Naive thymus-derived CD4-positive, alpha-beta T cell (primary cell): ENCODE measurements at regions not wholly inside any gene's neighbourhood (a gene's known extent, or its start where the extent isn't known, plus 50 kb on each side); places are given as distances from the start of the nearest gene placed in this dataset.
"Not testable (repeated sequence)": the region's sequence is repeated elsewhere in the genome, so short reads cannot be mapped to it uniquely, and the experiment has no call there.

Source experiments
- ATAC-seq: fragments of 150-1000 bp; cut with Tn5 transposase; 2 replicates; pipeline ENCODE4 v1.10.0; 2021; ENCODE audit warnings: mild to moderate bottlenecking, moderate library complexity
- CTCF ChIA-PET: fragments of 350-600 bp; sonication (Branson Sonifier 250); formaldehyde crosslinking; loops from one replicate; lab custom pipeline; 2021; ENCODE audit warnings: antibody characterized with exemption; lab: Charles Lee
- POLR2A ChIA-PET: fragments of 350-600 bp; sonication (Branson Sonifier 250); formaldehyde crosslinking; loops from one replicate; lab custom pipeline; 2021; ENCODE audit warnings: antibody characterized with exemption, inconsistent platforms; lab: Charles Lee
- DNase-seq, 9 donors: peaks; one replicate each; pipeline versions ENCODE4 v3.0.0 to v3.0.0-alpha.2; 2020 to 2022; ENCODE audit warnings: mixed read lengths in 1 of 9
- H3K27ac ChIP-seq: one replicate; pipeline ENCODE4 v1.7.0; 2013; ENCODE audit warnings: mild to moderate bottlenecking, low read depth, low read length, moderate library complexity
- H3K27me3 ChIP-seq, 2 donors: one replicate each; pipeline ENCODE4 v1.7.0; 2013; ENCODE audit warnings: low read length in 2 of 2, mild to moderate bottlenecking in 2 of 2, moderate library complexity in 2 of 2; ENCODE audit not compliant: control insufficient read depth in 2 of 2, insufficient read depth in 2 of 2
- H3K36me3 ChIP-seq, 3 experiments: 1 replicate in 2 of 3; 2 replicates in 1 of 3; pipeline ENCODE4 v1.7.0; 2013; ENCODE audit warnings: low read length in 3 of 3, mild to moderate bottlenecking in 3 of 3, moderate library complexity in 1 of 3; ENCODE audit not compliant: insufficient read depth in 3 of 3, control insufficient read depth in 2 of 3
- H3K4me1 ChIP-seq, 2 donors: one replicate each; pipeline ENCODE4 v1.7.0; 2013; ENCODE audit warnings: low read length in 2 of 2, mild to moderate bottlenecking in 2 of 2, moderate library complexity in 1 of 2; ENCODE audit not compliant: control insufficient read depth in 2 of 2, insufficient read depth in 2 of 2
- H3K4me3 ChIP-seq: 2 replicates; pipeline ENCODE4 v1.7.0; 2013; ENCODE audit warnings: mild to moderate bottlenecking, low read length
- H3K9me3 ChIP-seq, 3 experiments: 1 replicate in 2 of 3; 2 replicates in 1 of 3; pipeline ENCODE4 v1.7.0; 2013; ENCODE audit warnings: low read length in 3 of 3; ENCODE audit not compliant: control insufficient read depth in 2 of 3
- H3K27ac Mint-ChIP-seq, 9 donors: one replicate each; pipeline ENCODE4 v1.8.0; 2020 to 2022; ENCODE audit warnings: mixed read lengths in 9 of 9, mild to moderate bottlenecking in 8 of 9, moderate library complexity in 5 of 9, inconsistent platforms in 2 of 9
- H3K27me3 Mint-ChIP-seq, 5 donors: one replicate each; pipeline ENCODE4 v1.8.0; 2021 to 2022; ENCODE audit warnings: mixed read lengths in 5 of 5, mild to moderate bottlenecking in 1 of 5
- H3K36me3 Mint-ChIP-seq, 5 donors: one replicate each; pipeline ENCODE4 v1.8.0; 2020 to 2022; ENCODE audit warnings: mixed read lengths in 5 of 5, mild to moderate bottlenecking in 3 of 5, inconsistent platforms in 1 of 5
- H3K4me1 Mint-ChIP-seq, 7 donors: one replicate each; pipeline ENCODE4 v1.8.0; 2020 to 2022; ENCODE audit warnings: mixed read lengths in 7 of 7, mild to moderate bottlenecking in 3 of 7, inconsistent platforms in 1 of 7
- H3K4me3 Mint-ChIP-seq, 10 donors: one replicate each; pipeline ENCODE4 v1.8.0; 2020 to 2022; ENCODE audit warnings: mild to moderate bottlenecking in 10 of 10, mixed read lengths in 10 of 10, moderate library complexity in 6 of 10, inconsistent platforms in 2 of 10
- H3K9me3 Mint-ChIP-seq, 11 donors: one replicate each; pipeline ENCODE4 v1.8.0; 2020 to 2022; ENCODE audit warnings: mixed read lengths in 11 of 11, mild to moderate bottlenecking in 4 of 11, inconsistent platforms in 1 of 11, moderate library complexity in 1 of 11
- intact Hi-C, 2 donors: fragments of 100-400 bp; cut with micrococcal nuclease; formaldehyde crosslinking; loops; one replicate each; pipeline ENCODE4 v1.15.1; 2023

DNA sequence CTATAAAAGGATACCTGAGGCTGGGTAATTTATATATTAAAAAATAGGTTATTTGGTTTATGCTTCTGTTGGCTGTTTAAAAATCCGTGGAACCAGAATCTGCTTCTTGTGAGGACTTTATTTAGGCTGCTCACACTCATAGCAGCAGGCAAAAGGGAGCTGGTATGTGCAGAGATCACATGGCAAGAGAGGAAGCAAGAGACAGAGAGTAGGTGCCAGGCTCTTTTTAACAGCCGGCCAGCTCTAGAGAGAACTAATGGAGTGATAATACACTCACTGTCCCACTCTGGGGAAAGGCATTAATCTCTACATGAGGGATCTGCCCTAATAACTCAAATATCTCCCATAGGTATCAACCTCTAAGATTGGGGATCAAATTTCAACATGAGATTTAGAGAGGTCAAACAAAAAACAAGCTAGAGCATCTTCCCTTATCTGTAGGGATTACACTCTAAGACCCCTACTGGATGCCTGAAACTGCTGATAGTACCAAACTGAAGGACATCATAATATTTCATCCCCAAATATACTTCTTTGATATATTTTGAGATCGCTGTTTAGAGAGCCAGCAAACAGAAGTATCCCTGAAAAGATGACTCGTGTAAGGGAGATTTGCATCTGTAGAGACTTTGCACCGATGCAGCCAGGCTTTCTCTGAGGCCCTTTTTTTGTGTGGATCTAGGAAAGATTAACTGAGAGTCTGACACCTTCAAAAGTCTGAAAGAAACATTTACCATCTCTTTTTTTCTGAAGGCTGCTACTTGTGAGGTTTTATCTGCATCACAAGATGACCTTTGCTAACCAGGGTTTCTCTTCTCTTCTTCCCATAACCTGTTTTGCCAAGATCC lies 717.0 kb upstream of the MBL2 start:
- Histone ChIP-seq H3K27ac (no peak overlapping the region), H3K4me1 (no peaks in the 10 kb centered on the region), H3K36me3 (no peaks in the 10 kb centered on the region), H3K27me3 (no peaks in the 10 kb centered on the region), H3K9me3 (no peaks in the 10 kb centered on the region), H3K4me3 (no peak overlapping the region)
- H3K9me3 Mint-ChIP-seq = peaks cover 5 to 46% (median 24%) of the 10 kb centered on the region in 11 donors
- H3K27ac Mint-ChIP-seq = no peak overlapping the region
- H3K27me3 Mint-ChIP-seq = no peaks in the 10 kb centered on the region
- DNase-seq (no peak), ATAC-seq (no peak)
- intact Hi-C loops = no loop called here
- H3K36me3 Mint-ChIP-seq = no peaks in the 10 kb centered on the region
- ChIA-PET POLR2A (no interaction called here), CTCF (no interaction called here)
- no peak overlapping the region for H3K4me3 Mint-ChIP-seq
- H3K4me1 Mint-ChIP-seq = no peaks in the 10 kb centered on the region

DNA sequence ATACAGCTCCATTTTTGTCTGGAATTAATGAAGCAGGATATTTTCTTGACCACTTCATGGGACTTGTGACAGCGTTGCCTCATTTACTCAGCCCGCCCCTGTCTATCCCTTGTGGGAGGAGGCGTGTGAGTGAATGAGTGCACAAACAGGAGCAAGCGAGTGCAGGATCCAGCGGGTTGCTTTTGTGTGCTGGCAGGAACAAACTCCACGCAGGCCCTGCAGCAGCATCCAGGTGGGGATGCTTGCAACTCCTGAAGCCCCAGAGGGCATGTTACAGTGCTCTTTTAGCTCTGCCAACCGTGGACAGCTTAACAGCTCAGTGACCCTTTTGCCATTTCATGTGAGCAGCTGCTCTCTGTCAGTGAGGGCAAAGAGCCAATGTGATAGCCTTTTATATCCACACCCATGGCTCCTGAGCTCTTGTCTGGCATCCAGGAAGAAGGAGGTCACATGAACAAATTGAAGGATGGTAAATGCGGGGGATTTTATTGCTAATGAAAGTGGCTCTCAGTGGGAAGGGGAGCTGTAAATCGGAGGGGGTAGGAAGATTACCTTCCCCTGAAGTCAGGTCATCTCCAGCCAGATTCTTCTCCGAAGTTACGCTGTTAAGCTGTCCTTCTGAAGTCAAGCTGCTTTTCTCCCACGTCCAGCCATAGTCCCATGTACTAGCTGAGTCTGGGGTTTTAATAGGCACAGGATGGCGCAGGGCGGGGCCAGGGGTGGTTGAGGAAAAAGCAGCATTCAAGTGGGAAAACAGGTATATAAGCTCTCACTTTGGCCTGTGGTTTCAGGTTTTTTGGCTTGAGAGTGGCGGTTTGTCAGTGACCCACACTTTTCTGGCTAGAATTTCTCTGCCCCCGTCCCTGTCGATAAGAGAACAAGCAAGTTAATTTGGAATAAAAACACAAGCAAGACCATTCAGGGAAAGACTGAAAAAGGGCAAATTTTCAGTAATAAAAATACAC lies 714.7 kb upstream of the MBL2 start:
- intact Hi-C loops = no loop called here
- DNase-seq = no peak
- Mint-ChIP-seq H3K4me1 (no peaks in the 10 kb centered on the region), H3K4me3 (no peak overlapping the region), H3K9me3 (peaks cover 2 to 38% (median 21%) of the 10 kb centered on the region in 11 donors), H3K27me3 (no peaks in the 10 kb centered on the region), H3K36me3 (no peaks in the 10 kb centered on the region), H3K27ac (no peak overlapping the region)
- Histone ChIP-seq H3K9me3 (no peaks in the 10 kb centered on the region), H3K27me3 (no peaks in the 10 kb centered on the region), H3K27ac (no peak overlapping the region), H3K4me3 (no peak overlapping the region), H3K4me1 (no peaks in the 10 kb centered on the region), H3K36me3 (no peaks in the 10 kb centered on the region)
- no peak for ATAC-seq
- ChIA-PET CTCF (interaction anchor here (0.6 kb wide), 1 partner anchor 344 kb away, joined by 3 read pairs; no protein-coding TSS in a partner anchor), POLR2A (no interaction called here)

DNA sequence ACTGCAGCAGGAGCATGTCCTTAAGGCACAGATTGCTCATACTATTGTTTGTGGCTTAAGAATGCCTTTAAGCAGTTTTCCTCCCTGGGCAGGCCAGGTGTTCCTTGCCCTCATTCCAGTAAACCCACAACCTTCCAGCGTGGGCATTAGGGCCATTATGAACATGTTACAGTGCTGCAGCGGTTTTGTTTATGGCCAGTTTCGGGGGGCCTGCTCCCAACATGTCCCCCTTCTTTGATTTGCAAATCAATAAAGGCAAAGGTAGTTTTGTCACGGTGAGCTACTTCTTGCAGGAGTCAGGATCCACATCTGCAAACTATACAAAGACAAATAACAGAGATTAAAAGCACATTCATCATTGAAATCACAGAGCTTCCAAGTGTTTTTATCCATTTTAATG lies 712.8 kb upstream of the MBL2 start:
- H3K27me3 Mint-ChIP-seq, ATAC-seq, H3K36me3 Mint-ChIP-seq, H3K9me3 ChIP-seq, H3K4me3 Mint-ChIP-seq, intact Hi-C loops, H3K27ac Mint-ChIP-seq, H3K4me1 Mint-ChIP-seq, H3K27me3 ChIP-seq, DNase-seq, POLR2A ChIA-PET, H3K4me1 ChIP-seq, CTCF ChIA-PET, H3K4me3 ChIP-seq, H3K27ac ChIP-seq, H3K36me3 ChIP-seq: not testable (repeated sequence)
- H3K9me3 Mint-ChIP-seq = peaks cover 2 to 32% (median 18%) of the 10 kb centered on the region in 11 donors

DNA sequence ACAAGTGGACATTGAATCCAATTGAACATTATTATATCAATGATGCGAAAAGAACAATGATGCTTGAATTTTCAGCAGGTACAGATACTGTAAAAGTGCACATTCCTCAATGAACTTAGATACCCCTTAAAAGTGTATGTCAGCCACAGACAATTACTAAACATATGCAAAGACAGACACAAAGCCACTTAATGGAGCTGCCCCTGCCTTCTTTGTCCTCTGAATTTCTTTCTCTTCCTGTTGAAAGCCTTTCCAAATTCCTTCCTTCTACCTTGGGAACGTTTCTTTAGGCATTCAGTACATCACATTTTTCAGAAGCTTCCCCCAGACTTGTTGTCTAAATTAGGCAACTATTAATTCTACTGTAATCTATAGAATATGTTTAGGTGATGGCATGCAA lies 706.8 kb upstream of the MBL2 start:
- Histone ChIP-seq H3K9me3 (no peaks in the 10 kb centered on the region), H3K27me3 (no peaks in the 10 kb centered on the region), H3K27ac (no peak overlapping the region), H3K4me1 (no peaks in the 10 kb centered on the region), H3K36me3 (no peaks in the 10 kb centered on the region), H3K4me3 (no peak overlapping the region)
- ATAC-seq (no peak), DNase-seq (no peak)
- Mint-ChIP-seq H3K27ac (no peak overlapping the region), H3K4me3 (no peak overlapping the region), H3K4me1 (no peaks in the 10 kb centered on the region), H3K9me3 (peaks cover 0 to 10% (median 2%) of the 10 kb centered on the region in 11 donors), H3K36me3 (no peaks in the 10 kb centered on the region), H3K27me3 (no peaks in the 10 kb centered on the region)
- intact Hi-C loops = no loop called here
- POLR2A ChIA-PET = no interaction called here
- CTCF ChIA-PET = no interaction called here

DNA sequence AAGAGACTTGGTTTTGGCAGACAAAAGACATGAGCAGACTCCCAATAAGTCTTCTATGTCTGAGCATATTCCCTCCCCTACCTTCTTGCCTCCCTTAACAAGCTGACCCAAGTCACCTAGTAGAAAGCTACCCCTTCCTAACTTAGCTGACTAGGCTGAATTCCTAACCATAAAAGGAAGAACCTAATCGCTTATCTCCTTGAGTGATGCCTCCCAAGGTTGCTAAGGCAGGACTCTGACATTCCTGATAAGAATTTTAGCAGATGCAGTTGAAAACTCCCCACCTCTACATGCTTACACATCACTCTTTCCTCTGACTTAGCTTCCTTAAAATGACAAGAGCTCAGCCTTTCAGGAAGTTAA lies 704.7 kb upstream of the MBL2 start:
- H3K4me1 ChIP-seq = no peaks in the 10 kb centered on the region
- no peak overlapping the region for H3K27ac Mint-ChIP-seq
- DNase-seq (no peak), ATAC-seq (no peak)
- H3K27me3 Mint-ChIP-seq = no peaks in the 10 kb centered on the region
- intact Hi-C loops = no loop called here
- H3K9me3 Mint-ChIP-seq = peaks cover 0 to 8% (median 0%) of the 10 kb centered on the region in 11 donors
- no peaks in the 10 kb centered on the region for H3K36me3 ChIP-seq
- ChIA-PET POLR2A (no interaction called here), CTCF (no interaction called here)
- H3K27ac ChIP-seq = no peak overlapping the region
- H3K4me1 Mint-ChIP-seq = no peaks in the 10 kb centered on the region
- no peaks in the 10 kb centered on the region for H3K9me3 ChIP-seq
- H3K27me3 ChIP-seq = no peaks in the 10 kb centered on the region
- no peaks in the 10 kb centered on the region for H3K36me3 Mint-ChIP-seq
- H3K4me3 ChIP-seq = no peak overlapping the region
- H3K4me3 Mint-ChIP-seq = no peak overlapping the region

DNA sequence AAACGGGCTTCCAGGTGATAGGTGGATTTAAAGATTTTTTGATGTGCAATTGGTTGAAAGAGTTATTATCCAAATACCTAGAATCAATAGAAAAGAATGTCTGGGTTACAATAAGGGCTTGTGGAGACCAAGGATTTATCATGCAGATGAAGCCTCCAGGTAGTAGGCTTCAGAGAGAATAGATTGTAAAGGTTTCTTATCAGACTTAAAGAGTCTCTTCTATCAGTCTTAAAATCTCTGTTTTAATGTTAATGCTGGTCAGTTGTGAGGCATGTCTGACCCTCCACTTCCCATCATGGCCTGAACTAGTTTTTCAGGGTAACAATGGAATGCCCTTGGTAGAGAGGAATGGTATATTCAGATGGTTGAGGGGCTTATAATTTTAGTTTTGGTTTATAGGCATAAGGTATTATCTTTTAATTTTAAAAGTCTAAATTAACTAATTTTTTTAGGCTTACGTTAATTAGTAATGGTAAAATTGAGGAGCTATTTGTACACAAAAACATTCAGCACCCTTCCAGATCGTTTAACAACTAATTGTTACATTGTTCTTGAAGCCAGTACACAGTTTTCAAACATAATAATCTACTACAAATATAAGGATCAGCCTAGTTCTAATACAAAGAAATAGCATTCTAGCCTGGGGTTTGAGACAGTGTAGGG lies 704.2 kb upstream of the MBL2 start:
- no peaks in the 10 kb centered on the region for H3K36me3 Mint-ChIP-seq
- Histone ChIP-seq H3K27me3 (no peaks in the 10 kb centered on the region), H3K27ac (no peak overlapping the region), H3K36me3 (no peaks in the 10 kb centered on the region), H3K4me3 (no peak overlapping the region), H3K9me3 (no peaks in the 10 kb centered on the region), H3K4me1 (no peaks in the 10 kb centered on the region)
- no peak for ATAC-seq
- POLR2A ChIA-PET = no interaction called here
- H3K27ac Mint-ChIP-seq = no peak overlapping the region
- no peak for DNase-seq
- peaks cover 0 to 7% (median 0%) of the 10 kb centered on the region in 11 donors for H3K9me3 Mint-ChIP-seq
- intact Hi-C loops = no loop called here
- no peaks in the 10 kb centered on the region for H3K27me3 Mint-ChIP-seq
- H3K4me1 Mint-ChIP-seq = no peaks in the 10 kb centered on the region
- H3K4me3 Mint-ChIP-seq = no peak overlapping the region
- CTCF ChIA-PET = no interaction called here
